HG02623 (cell line): ENCODE measurements at regions not wholly inside any gene's neighbourhood (a gene's known extent, or its start where the extent isn't known, plus 50 kb on each side); places are given as distances from the start of the nearest gene placed in this dataset.

ENCODE experiments used
- ATAC-seq: cut with Tn5 transposase; IDR thresholded peaks from one replicate; pipeline ENCODE4 v1.9.1; 2021; ENCODE audit warnings: moderate library complexity; ENCODE audit not compliant: unreplicated experiment

DNA sequence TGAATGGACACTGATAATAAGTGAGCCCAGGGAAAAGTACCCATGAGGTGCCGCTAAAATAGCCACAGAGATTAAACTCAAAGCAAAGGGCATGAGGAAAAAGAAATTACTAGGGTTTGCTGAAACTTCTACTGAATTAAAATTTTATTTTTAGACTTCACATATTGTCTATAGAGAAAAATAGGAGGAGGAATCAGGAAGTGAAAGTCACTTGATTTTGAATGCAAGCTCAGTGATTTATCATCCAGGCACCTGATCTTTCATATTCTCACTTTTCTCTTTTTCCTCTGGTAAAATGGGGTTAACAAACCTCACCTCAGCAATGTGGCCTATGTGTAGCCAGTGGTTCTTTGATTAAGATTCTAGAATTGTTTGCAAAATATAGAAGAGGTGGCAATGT, 479.8 kb downstream of the BCL11B start:
- no peak for ATAC-seq

DNA sequence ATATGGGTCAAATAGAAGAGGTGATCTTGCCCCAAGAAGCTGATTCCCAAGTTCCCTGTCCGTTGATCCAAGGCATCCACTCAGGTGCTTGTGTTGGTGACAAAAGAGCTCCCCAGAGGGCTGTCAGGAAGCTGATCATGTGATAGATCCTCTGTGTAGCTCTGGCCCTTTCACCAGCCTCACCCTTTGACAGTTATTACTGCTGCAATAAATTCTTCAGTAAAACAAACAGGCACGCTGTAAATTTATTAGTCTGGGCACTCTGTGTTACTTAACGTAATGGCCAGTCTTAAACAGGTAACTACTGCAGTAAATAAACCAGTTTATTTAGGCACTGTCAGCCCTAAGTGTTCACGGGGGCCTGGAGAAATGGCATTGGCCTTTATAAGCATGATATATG, 473.9 kb downstream of the BCL11B start:
- no peak for ATAC-seq

DNA sequence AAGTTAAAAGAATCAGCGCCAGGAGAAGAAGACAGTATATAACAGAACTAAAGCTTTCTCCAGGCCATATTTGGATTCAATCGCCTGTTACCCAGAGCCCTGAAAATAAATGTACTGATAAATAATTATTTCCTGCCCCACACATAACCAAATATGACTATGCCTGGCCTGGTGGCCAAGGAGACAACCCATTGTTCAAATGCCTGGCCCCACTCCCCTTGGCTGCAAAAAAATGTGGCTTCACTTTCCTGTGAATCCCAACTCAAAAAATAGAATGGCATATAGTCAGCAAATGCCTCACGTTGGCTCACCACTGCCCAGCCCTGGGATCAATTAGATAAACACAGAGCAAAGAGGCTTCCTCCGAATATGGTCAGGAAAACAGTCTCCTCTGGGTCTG, 472.1 kb downstream of the BCL11B start:
- no peak for ATAC-seq

DNA sequence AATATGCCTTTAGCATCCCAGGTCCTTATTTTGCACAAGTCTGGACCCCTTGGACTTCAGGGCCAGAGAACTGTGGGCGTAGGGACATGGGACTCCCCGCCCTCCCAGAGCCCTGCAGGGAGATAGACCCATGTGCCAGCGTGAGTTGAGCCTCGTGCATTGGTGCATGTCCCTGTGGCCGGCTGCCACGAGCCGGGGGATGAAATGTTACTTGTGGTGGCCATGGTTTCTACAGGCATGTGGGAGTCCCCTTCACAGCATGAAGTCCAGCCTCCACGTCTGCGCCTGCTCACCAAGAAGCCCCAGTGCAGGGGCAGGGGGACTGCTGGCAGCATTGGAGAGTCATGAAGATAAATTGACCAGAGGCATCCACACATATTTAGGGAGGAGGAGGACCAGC, 470.0 kb downstream of the BCL11B start:
- ATAC-seq = no peak

DNA sequence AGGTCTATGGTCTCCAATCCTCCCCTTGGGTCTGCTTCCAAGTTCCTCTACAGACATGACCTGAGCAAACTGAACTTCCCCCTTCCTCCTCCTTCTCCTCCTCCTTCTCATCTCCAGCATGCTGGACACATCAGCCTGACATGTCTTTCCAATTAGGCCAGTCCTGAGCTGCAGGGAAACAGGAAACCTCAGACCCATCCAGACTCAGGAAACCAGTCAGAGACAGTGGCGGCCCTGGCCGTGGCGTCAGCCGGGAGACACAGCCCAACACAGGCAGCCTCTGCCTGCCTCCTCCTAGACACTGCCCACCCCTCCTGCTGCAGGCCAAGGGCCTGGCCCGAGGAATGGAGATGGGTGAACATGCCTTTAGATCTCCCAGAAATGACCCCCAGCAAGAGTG, 468.8 kb downstream of the BCL11B start:
- ATAC-seq = no peak

DNA sequence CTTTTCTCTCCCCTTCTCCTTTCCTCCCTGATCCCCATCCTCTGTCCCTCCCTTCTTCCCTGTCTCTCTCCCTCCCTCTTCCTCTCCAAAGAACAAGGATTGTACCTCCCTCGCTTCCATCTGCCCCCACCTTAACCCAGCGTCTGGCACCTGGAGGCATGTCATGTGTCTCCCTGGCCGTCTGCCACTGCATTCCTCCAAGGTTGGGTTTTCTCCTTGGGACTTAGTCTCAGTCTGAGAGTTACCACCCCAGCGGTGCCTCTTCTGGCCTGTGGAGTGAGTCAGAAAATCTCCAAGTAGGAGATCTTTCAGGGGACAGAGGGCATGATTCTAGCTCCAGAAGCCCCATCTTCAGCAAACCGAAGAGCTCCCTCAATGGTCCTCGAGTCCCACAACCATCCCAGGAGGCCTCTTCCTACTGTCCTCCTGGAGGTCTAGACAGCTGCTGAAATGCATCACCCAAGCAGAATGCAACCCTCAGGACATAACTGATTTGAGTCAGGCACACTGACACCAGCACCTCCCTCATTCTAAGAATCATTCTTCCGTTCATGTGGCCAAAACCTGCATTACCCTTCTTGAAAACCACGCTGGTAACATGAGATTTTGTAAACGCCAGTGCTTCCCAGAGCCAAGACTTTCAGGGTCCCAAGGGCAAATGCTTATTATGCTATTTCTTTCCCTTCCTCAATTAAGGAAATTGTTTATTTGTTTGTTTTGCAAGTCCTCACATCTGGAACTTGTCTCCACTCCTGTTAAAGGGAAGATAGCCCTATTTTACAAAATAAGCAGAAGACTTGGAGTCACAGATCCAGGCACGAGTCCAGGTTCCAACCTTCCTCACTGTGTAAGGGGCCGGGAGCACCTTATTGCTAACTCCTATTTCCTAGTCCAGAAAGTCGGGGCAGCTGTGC, 463.2 kb downstream of the BCL11B start:
- no peak for ATAC-seq

DNA sequence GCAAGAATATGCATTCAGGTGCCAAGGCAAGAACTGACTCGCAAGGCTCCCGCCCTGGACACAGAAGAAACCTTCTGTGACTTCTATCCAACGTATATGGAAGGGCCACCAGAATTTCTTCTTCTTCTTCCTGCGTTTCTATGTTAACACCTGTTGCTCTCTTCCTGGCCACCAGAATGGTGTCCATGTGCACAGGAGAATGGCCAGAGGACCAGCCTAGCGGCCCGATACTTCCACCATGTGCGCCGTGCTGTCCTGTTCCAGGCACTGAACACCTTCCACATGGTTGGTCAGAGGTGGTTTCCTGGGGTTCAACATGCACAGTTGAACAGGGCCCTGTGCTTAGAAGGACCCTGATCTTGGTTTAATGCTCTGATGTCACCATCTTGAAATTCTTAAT, 455.8 kb downstream of the BCL11B start:
- no peak for ATAC-seq

DNA sequence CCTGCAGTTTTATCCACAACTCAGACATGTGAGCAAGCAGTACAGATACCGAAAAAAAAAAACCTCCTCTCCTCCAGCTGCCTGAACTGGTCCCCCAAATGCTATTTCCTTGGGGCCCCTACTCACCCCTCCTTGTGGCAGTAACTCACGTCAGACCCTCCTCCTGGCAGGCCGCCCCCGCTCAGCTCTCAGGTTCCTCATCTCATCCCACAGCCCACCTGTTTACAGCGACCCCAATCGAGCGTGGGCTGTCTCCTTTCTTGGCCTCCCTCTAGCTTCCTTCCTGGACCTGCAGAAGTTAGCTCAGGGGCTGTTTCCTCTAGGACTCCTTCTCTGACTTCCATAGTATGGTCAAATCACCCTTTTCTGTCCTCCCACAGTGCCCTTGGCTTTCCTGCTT, 455.3 kb downstream of the BCL11B start:
- no peak for ATAC-seq

DNA sequence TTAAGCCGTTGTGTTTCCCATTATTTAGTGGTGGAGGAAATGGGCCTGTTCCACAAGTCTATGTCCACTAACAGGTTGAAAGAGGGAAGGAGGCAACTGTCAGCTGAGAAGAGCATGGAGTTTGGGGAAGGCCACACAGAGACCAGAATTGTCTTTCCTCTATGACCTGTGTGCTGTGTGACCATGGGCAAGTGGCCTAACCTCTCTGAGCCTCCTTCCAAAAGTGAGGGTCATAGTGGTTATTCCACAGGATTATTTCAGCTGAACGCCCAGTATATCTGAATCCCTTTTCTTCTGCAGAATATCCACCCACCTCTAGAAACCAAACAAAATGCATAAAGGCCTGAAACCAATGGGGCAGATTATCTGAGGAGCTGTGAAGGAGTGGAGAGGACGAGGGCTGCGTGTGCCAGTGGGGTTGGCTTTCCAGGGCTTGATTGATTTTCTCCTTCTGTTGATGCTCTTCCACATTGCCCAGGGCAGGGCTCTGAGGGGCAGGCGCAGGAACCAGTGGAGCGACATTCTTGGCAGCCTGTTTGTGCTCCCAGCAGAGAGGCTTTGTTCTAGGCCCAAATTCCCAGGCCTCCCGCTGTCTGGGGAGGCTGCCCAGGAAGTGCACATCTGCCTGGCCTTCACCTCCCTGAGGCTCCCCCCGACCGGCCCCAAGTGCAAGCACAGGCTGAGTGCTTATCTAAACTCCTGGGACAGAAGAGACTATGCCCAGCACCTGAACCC, 452.7 kb downstream of the BCL11B start:
- ATAC-seq = no peak

DNA sequence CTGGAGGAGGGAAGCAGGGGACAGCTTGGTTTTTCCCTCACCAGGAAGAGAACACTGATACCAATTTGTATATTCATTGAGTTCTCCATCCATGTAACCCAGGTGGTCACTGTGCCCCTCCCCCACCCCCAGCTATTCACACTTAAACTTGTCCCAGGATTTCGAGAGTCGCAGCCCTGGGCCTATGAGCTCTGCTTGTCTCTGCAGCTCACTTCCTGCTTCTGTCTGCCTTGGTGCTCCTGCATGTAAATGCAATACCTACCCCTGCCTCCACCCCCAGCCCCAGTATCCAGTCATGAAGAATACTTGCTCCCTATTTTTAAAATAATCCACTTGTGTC, 452.2 kb downstream of the BCL11B start:
- ATAC-seq = no peak

DNA sequence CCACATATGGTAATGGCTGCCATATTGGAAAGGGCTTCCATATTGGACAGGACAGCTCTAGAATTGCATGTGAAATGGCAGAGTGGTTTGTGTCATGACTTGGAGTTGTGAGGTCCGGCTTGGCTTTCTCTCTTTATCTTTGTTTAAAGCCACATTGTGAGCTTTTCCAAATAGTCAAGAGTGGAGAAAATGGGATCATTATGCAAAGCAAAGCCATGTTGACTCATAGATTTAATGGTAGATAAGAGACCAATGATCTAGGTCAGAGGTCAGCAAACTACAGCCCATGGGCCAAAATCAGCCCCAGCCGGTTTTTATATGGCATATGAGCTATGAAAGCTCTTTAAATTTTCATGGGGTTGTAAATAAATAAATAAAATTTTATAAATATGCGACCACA, 449.1 kb downstream of the BCL11B start:
- no peak for ATAC-seq

DNA sequence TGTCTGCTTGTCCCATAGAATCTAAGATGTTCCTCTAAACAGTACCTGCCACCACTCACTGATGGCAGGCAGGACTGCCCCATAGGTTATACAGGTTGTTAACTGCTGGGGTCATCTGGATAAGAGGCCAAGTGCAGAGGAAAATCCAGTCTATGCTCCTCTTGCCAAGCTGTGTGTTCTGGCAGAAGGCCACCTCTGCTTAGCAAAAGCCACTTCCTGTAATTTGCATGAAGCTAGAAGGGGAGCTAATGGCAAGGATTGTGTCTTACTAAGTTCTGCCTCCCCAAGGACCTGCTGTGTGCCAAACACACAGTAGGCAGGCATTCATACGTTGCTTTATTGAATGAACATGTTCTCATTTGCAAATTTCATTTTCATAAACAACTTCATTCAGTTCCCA, 445.4 kb downstream of the BCL11B start:
- no peak for ATAC-seq

DNA sequence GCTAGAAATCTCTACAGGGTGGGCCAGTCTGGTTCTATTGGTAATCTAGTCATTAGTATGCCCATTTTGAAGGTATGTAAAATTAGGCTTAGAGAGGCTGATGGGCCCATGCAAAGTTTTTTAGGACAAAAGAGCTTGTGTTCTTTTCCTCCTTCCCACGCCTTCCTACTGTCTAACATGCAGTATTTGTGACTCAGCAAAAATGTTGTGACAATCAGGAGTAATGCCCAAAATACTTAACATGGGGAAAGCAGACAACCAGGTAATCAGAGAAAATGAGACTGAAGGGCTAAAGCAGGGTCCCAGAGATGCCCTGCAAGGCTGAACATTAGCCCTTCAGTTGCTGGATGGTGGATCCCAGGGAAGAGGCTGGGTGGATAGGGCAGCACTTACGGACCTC, 437.9 kb downstream of the BCL11B start:
- ATAC-seq = no peak

DNA sequence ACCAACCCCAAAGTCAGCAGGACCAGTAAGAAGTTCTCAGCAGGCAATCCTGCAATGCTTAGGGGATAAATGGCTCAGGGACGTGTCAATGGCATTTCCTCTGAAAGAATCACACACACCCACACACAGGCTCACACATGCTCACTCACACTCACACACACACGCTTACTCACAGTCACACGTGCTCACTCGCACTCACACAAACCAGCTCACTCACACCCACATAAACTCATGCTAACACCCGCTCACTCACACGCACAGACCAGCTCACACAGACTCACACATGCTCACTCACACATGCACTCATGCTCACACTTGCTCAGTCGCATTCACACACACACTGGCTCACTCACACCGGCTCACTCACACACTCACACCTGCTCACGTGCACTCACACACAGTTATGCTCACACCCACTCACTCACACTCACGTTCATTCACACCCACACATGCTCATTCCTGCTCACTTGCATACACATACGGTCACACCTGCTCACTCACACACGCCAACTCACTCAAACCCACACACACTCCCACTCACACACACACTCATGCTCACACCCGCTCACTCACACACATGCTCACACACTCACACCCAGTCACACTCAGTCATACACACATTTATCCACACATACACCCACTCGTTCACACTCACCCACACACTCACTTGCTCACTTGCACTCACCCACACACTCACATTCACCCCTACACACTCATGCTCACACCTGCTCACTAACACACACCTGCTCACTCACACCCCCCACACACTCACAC, 436.8 kb downstream of the BCL11B start:
- no peak for ATAC-seq

DNA sequence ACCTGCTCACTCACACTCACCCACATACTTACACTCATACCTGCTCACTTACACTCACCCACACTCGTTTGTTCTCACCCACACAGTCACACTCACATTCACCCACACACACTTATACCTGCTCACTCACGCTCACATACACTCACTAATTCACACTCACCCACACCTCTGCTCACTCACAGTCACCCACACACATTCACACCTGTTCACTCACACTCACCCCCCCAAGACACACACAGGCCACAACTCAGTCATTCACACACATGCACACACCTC, 436.2 kb downstream of the BCL11B start:
- no peak for ATAC-seq

DNA sequence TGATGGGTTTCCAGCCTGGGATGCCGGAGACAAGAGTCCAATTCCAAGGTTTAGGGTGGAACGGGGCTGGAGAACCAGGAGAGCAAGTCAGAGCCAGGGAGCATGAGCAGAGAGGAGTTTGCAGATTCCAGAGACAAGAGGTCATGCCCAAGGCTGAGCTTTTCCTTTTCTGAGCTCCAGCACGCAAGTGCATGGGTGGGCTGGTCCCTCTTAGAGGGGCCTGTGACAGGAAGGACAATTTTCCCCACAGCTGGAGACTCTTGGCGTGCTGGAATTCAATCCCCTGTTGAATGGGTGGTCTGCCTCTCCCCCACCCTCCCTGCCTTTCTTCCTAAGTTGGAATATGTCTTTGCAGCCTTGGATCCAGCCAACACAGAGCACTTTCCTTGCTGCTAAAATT, 431.9 kb downstream of the BCL11B start:
- no peak for ATAC-seq

DNA sequence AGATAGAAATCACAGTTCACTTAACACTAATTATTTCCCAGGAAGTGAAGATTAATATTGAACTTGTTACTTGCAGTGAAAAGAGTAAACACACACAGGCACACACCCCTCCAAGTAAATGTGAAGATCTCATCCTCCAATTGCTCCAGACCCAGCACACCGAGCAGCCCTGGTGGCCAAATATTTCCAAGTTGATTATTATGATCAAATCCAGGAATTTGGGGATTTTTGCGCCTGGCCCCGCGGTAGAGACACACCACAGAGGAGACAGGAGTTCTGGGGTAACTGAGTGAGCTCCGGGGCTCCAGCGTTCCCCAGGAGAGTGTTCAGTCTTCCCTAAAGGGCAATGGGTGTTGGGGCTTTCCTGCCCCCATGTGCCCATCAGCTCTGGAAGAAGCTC, 431.5 kb downstream of the BCL11B start:
- no peak for ATAC-seq

DNA sequence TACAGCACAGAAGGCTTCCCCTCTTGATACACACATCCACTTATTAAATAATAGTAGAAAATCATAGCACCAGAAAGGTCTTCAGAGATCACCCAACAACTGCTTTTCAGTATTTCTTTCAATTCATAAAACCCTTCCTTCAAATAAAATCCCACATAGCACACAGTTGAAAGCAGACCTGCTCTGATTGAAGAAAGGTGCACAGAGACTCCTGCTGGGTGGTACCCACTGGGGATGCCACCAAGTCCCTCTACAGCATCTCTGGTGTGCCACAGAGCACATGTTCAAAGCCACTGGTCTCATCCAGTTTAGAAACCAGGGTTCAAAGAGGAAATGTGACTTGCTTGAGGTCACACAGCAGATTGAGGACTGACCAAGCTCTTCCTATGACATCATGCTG, 427.5 kb downstream of the BCL11B start:
- no peak for ATAC-seq

DNA sequence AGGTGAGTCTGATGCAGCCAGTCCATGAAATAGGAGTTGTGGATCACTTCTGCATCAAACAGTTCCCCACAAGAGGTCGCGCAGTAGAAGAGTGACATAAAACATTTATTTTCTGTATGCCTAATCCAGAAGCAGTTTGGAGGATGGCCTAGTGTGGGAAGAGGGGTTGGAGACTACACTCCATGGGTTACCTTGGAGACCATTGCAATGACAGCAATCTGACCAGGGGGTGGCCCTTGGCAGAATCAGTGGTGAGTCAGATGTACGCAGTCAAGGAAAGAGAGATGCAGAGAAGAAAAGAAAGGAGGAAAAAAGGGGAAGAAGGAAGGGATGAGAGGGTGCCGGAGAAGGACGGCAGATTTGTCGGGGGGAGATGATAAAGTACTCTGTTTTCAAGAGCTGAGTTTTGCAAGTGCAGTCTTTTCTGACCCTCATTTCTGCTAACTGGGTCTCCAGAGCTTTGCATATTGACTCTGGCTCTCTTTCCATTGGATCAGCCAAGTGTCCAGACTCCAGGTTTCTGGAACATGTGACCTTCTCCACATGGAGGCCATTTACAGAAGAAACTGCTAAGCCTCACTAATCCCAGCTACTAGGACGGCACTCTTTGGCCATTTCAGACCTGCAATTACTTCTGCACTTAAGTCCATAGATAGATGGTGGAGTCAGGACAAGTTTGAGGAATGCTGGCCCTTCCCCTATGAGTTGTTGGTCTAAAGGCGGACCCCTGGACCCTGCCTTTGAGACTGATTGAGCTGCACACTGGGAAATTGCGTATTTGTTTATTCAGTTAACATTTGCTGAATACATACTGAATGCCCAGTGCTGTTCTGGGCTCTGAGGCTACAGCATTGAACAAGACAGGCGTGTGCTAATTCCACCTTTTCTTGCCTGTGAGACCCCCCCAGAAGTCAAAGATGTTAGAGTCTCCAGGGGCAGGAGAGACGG, 424.2 kb downstream of the BCL11B start:
- ATAC-seq = no peak

DNA sequence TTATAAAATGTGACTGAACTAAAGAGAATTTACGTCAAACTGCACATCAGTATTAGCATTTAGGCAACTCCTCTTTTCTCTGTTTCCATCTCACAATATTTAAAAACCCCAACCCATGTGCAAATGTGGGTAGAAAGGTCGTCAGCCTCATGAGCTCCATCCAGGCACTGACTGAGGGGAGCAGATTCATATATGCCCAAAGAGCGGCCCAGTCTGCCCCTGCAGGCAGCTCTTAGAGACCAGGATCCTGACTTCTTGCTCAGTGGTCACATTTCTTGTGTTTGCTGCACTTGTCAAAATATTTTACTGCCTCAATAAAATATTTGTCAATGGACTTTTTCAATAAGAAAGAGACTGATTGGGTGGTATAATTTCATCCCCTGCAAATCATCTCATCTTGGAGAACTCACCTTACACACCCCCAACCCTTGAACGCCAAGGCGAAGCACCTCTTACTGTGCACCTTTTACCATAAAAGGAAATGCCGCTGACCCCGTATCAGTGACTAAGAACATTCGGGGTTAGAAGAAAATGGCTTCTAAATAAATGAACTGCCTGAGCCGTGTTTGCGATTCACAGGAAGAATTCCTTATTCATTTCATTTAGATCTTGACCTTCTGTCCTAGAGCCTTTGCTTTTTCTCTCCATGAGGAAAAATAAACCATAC, 418.8 kb downstream of the BCL11B start:
- ATAC-seq = no peak
